Heart right ventricle (tissue), 16 donors: ENCODE measurements at regions not wholly inside any gene's neighbourhood (a gene's known extent, or its start where the extent isn't known, plus 50 kb on each side); places are given as distances from the start of the nearest gene placed in this dataset.

Experiments
- ATAC-seq, 8 donors: fragments of 200-7000 bp; cut with Tn5 transposase; one replicate each; pipeline ENCODE4 v1.9.1; 2020; ENCODE audit warnings: mild to moderate bottlenecking in 8 of 8, moderate library complexity in 8 of 8, moderate number of reproducible peaks in 1 of 8
- DNase-seq, 2 donors: peaks; one replicate each; pipeline ENCODE4 v3.0.0-alpha.2; 2020
- H3K27ac ChIP-seq, 10 donors: fragments of 200-600 bp; sonication (generic) in 2 of 10; one replicate each; pipeline versions ENCODE4 v1.5.0 to v1.8.0; 2020 to 2022; ENCODE audit warnings: mild to moderate bottlenecking in 3 of 10
- H3K27me3 ChIP-seq, 7 donors: fragments of 200-600 bp; one replicate each; pipeline ENCODE4 v1.8.0; 2021 to 2022; ENCODE audit warnings: mild to moderate bottlenecking in 2 of 7
- H3K36me3 ChIP-seq, 9 donors: fragments of 200-600 bp; sonication (generic) in 1 of 9; one replicate each; pipeline versions ENCODE4 v1.5.0 to v1.8.0; 2020 to 2022; ENCODE audit warnings: mild to moderate bottlenecking in 2 of 9
- H3K4me1 ChIP-seq, 9 donors: fragments of 200-600 bp; sonication (generic) in 1 of 9; one replicate each; pipeline versions ENCODE4 v1.5.0 to v1.8.0; 2020 to 2022; ENCODE audit warnings: mild to moderate bottlenecking in 4 of 9
- H3K4me3 ChIP-seq, 10 donors: fragments of 200-600 bp; sonication (generic) in 2 of 10; one replicate each; pipeline versions ENCODE4 v1.5.0 to v1.8.0; 2020 to 2022; ENCODE audit warnings: mild to moderate bottlenecking in 7 of 10, moderate library complexity in 2 of 10
- H3K9me3 ChIP-seq, 11 donors: fragments of 200-600 bp in 10 of 11; sonication (generic) in 2 of 11; one replicate each; pipeline versions ENCODE4 v1.5.0 to v1.8.0; 2013 to 2022; ENCODE audit warnings: mild to moderate bottlenecking in 2 of 11, control low read depth in 1 of 11, moderate library complexity in 1 of 11
- CTCF ChIP-seq, 9 donors: fragments of 200-600 bp; sonication (generic) in 2 of 9; IDR thresholded peaks; one replicate each; pipeline versions ENCODE4 v1.5.0 to v1.8.0; 2021 to 2022; ENCODE audit warnings: antibody characterized with exemption in 9 of 9, mild to moderate bottlenecking in 5 of 9, moderate library complexity in 1 of 9
- WGBS, 2 donors: extraction: QIAGEN DNeasy Blood & Tissue Kit; methylation state at CpG; one replicate each; pipeline ENCODE4 v1.1.7; 2013; ENCODE audit warnings: inconsistent platforms in 1 of 2; 5-methylcytosine and 5-hydroxymethylcytosine counted together
- intact Hi-C, 10 donors: fragments of 100-400 bp; cut with DNase I; formaldehyde crosslinking; loops; one replicate each; pipeline versions ENCODE4 v1.11.1 to v1.14.2; 2022
- donor health status: Arrhythmogenic right ventricular cardiomyopathy.
- donor health status: ischemic (EF 13 %, LVEDD 7.1; RV severe dilation, severe dysfunction).
- donor health status: healthy with polysubstance abuse.
- donor health status: DM: no; HTN: yes; CAD: no.
- donor health status: DM: no; HTN: no; CAD: no.
- donor health status: ischemic (EF 25% LVEDD 6.9; RV normal size, moderate dysfunction).
- donor health status: ischemic (EF 25% LVEDD 5.7; RV mildly dilated, moderate dysfunction).
- donor health status: healthy.
- donor health status: DM: yes; HTN: yes; CAD: no.
- donor health status: Ischemic cardiomyopathy.
- donor health status: ischemic (EF 35%, LVEDD 5.7; RV mildly dilated, moderate dysfunction).
- donor health status: nonischemic (EF 11% LVEDD 7.7; RV severe dilation, severe dysfunction).
- donor health status: DM: yes; HTN: yes; CAD: no.
- donor health status: PGD.
- donor health status: ischemic (EF 29% LVEDD 5.4; RV normal size, mild dysfunction).
- donor health status: nonischemic (EF 23%, LVEDD 6.1; RV moderate dilation, normal function).

GRCh38 chr18:35828591-35828990 is 143.9 kb upstream of the RMP24 start:
- peaks cover 0 to 33% (median 9%) of the 10 kb centered on the region in 11 donors for H3K9me3 ChIP-seq
- H3K36me3 ChIP-seq = no peaks in the 10 kb centered on the region
- ATAC-seq (no peak), DNase-seq (no peak)
- 87 to 92% methylated on average over 2 of the region's 2 CpGs for WGBS, 2 donors
- H3K4me3 ChIP-seq = no peak overlapping the region
- H3K4me1 ChIP-seq = peaks cover 0 to 7% (median 0%) of the 10 kb centered on the region in 9 donors
- H3K27ac ChIP-seq = no peak overlapping the region
- intact Hi-C loops = no loop called here
- TF ChIP-seq CTCF (IDR thresholded peaks at IDR 0.05) = no peak
- H3K27me3 ChIP-seq = no peaks in the 10 kb centered on the region

- WGBS, 2 donors = 94% methylated on average over 2 of the region's 2 CpGs
- ATAC-seq (no peak), DNase-seq (no peak)
- Histone ChIP-seq H3K27me3 (no peaks in the 10 kb centered on the region), H3K36me3 (no peaks in the 10 kb centered on the region), H3K4me1 (peaks cover 0 to 23% (median 0%) of the 10 kb centered on the region in 9 donors), H3K27ac (no peak overlapping the region), H3K9me3 (peaks cover 0 to 29% (median 9%) of the 10 kb centered on the region in 11 donors), H3K4me3 (no peak overlapping the region)
- no peak for TF ChIP-seq CTCF (IDR thresholded peaks at IDR 0.05)
- intact Hi-C loops = loop anchor here in 1 of 10 donors (10.0 kb wide), 1 partner anchor 61 kb away; no protein-coding TSS in a partner anchor
These were observed 137.1 kb upstream of the RMP24 start for GRCh38 chr18:35835366-35835765.

- 66 to 94% methylated on average over 2 of the region's 2 CpGs for WGBS, 2 donors
- H3K27ac ChIP-seq = no peak overlapping the region
- no peaks in the 10 kb centered on the region for H3K36me3 ChIP-seq
- H3K4me1 ChIP-seq = peaks cover 0 to 23% (median 0%) of the 10 kb centered on the region in 9 donors
- ATAC-seq (no peak), DNase-seq (no peak)
- no peak overlapping the region for H3K4me3 ChIP-seq
- intact Hi-C loops = loop anchor here in 1 of 10 donors (10.0 kb wide), 1 partner anchor 61 kb away; no protein-coding TSS in a partner anchor
- H3K9me3 ChIP-seq = peaks cover 0 to 31% (median 9%) of the 10 kb centered on the region in 11 donors
- no peak for TF ChIP-seq CTCF (IDR thresholded peaks at IDR 0.05)
- H3K27me3 ChIP-seq = no peaks in the 10 kb centered on the region
These were observed 136.6 kb upstream of the RMP24 start for GRCh38 chr18:35835833-35836232.

- TF ChIP-seq CTCF (IDR thresholded peaks at IDR 0.05) = no peak
- peaks cover 0 to 16% (median 0%) of the 10 kb centered on the region in 9 donors for H3K4me1 ChIP-seq
- no peak overlapping the region for H3K4me3 ChIP-seq
- no peaks in the 10 kb centered on the region for H3K36me3 ChIP-seq
- no peak overlapping the region for H3K27ac ChIP-seq
- WGBS, 2 donors = 87 to 88% methylated on average over 2 of the region's 2 CpGs
- peaks cover 0 to 22% (median 4%) of the 10 kb centered on the region in 11 donors for H3K9me3 ChIP-seq
- DNase-seq (no peak), ATAC-seq (no peak)
- intact Hi-C loops = loop anchor here in 1 of 10 donors (10.0 kb wide), 1 partner anchor 62 kb away; no protein-coding TSS in a partner anchor
- no peaks in the 10 kb centered on the region for H3K27me3 ChIP-seq
These were observed 135.5 kb upstream of the RMP24 start for GRCh38 chr18:35836932-35837331.
